GM23338 (cell line): ENCODE measurements at regions not wholly inside any gene's neighbourhood (a gene's known extent, or its start where the extent isn't known, plus 50 kb on each side); places are given as distances from the start of the nearest gene placed in this dataset.

Experiments used
- ATAC-seq: fragments of 200-7000 bp; cut with Tn5 transposase; 3 replicates; pipeline ENCODE4 v1.9.1; 2020
- DNase-seq: peaks from one replicate; pipeline ENCODE4 v3.0.0-alpha.2; 2015; ENCODE audit warnings: low spot score
- H2AFZ ChIP-seq: fragments of 200-600 bp; sonication (generic); 2 replicates; pipeline ENCODE4 v1.8.0; 2016; ENCODE audit warnings: antibody characterized with exemption, mild to moderate bottlenecking, moderate library complexity
- H3F3A ChIP-seq: fragments of 200-600 bp; sonication (generic); replicated peaks from 2 replicates; pipeline ENCODE4 v1.8.0; 2017; ENCODE audit warnings: antibody characterized with exemption, mixed run types, low read depth
- H3K27ac ChIP-seq: fragments of 200-600 bp; sonication (generic); 2 replicates; pipeline ENCODE4 v1.6.1; 2016; ENCODE audit warnings: low read depth
- H3K27me3 ChIP-seq: fragments of 200-600 bp; sonication (generic); 2 replicates; pipeline ENCODE4 v1.8.0; 2016; ENCODE audit warnings: mild to moderate bottlenecking, mixed run types, moderate library complexity; ENCODE audit not compliant: insufficient read depth
- H3K36me3 ChIP-seq: fragments of 200-600 bp; sonication (generic); 2 replicates; pipeline ENCODE4 v1.8.0; 2016; ENCODE audit warnings: mild to moderate bottlenecking; ENCODE audit not compliant: insufficient read depth
- H3K4me1 ChIP-seq: fragments of 200-600 bp; sonication (generic); 2 replicates; pipeline ENCODE4 v1.8.0; 2016; ENCODE audit warnings: mild to moderate bottlenecking, moderate library complexity; ENCODE audit not compliant: insufficient read depth
- H3K4me2 ChIP-seq: fragments of 200-600 bp; sonication (generic); 2 replicates; pipeline ENCODE4 v1.7.1; 2017; ENCODE audit warnings: mixed run types
- H3K4me3 ChIP-seq: fragments of 200-600 bp; sonication (generic); 2 replicates; pipeline ENCODE4 v1.6.1; 2016; ENCODE audit warnings: mixed run types
- H3K79me2 ChIP-seq: fragments of 200-600 bp; sonication (generic); replicated peaks from 2 replicates; pipeline ENCODE4 v1.8.0; 2017; ENCODE audit warnings: mild to moderate bottlenecking; ENCODE audit not compliant: insufficient read depth
- H3K9me2 ChIP-seq: fragments of 200-600 bp; sonication (generic); 2 replicates; pipeline ENCODE4 v1.8.0; 2017; ENCODE audit not compliant: insufficient read depth
- H4K20me1 ChIP-seq: fragments of 200-600 bp; sonication (generic); replicated peaks from 2 replicates; pipeline ENCODE4 v1.8.0; 2017; ENCODE audit warnings: mild to moderate bottlenecking; ENCODE audit not compliant: insufficient read depth
- H3K27ac Mint-ChIP-seq: 2 replicates; pipeline ENCODE4 v1.8.0; 2020; ENCODE audit warnings: inconsistent platforms, mild to moderate bottlenecking, moderate library complexity, mixed read lengths
- H3K27me3 Mint-ChIP-seq: 3 replicates; pipeline ENCODE4 v1.8.0; 2022; ENCODE audit warnings: low read depth, mild to moderate bottlenecking, moderate library complexity, mixed read lengths, inconsistent platforms; ENCODE audit not compliant: insufficient read depth, poor library complexity
- H3K36me3 Mint-ChIP-seq: 3 replicates; pipeline ENCODE4 v1.8.0; 2021; ENCODE audit warnings: low read depth, mild to moderate bottlenecking, inconsistent platforms, moderate library complexity, mixed read lengths
- H3K4me1 Mint-ChIP-seq: 3 replicates; pipeline ENCODE4 v1.8.0; 2020; ENCODE audit warnings: mild to moderate bottlenecking, inconsistent platforms, mixed read lengths
- H3K4me3 Mint-ChIP-seq: 3 replicates; pipeline ENCODE4 v1.8.0; 2021; ENCODE audit warnings: moderate library complexity, mild to moderate bottlenecking, inconsistent platforms, mixed read lengths
- H3K9me3 Mint-ChIP-seq: 3 replicates; pipeline ENCODE4 v1.8.0; 2020; ENCODE audit warnings: moderate library complexity, mild to moderate bottlenecking, inconsistent platforms, mixed read lengths
- CREB1 ChIP-seq: fragments of 250-450 bp; sonication (Bioruptor Pico); IDR thresholded peaks from 2 replicates; pipeline ENCODE4 v1.5.0; 2020; ENCODE audit warnings: low read depth, mild to moderate bottlenecking, moderate library complexity
- EZH2phosphoT487 ChIP-seq: fragments of 200-600 bp; sonication (generic); IDR thresholded peaks from one replicate; pipeline ENCODE4 v1.8.1; 2018; ENCODE audit warnings: antibody characterized with exemption; ENCODE audit not compliant: unreplicated experiment
- JUNB ChIP-seq: IDR thresholded peaks from one replicate; pipeline ENCODE4 v1.6.1; 2016; ENCODE audit warnings: antibody characterized with exemption; ENCODE audit not compliant: unreplicated experiment
- ZNF114 ChIP-seq: fragments of 250-450 bp; sonication (Bioruptor Pico); IDR thresholded peaks from 2 replicates; pipeline ENCODE4 v1.5.0; 2020; ENCODE audit warnings: mild to moderate bottlenecking, moderate library complexity
- ZNF331 ChIP-seq: fragments of 250-450 bp; sonication (Bioruptor Pico); IDR thresholded peaks from 2 replicates; pipeline ENCODE4 v1.5.0; 2020; ENCODE audit warnings: low read depth, mild to moderate bottlenecking, moderate library complexity
- ZNF462 ChIP-seq: fragments of 250-450 bp; sonication (Bioruptor Pico); IDR thresholded peaks from 2 replicates; pipeline ENCODE4 v1.5.0; 2020; ENCODE audit warnings: mild to moderate bottlenecking, moderate library complexity
- TF ChIP-seq, protein P1 (sequence below): IDR thresholded peaks from 2 replicates; pipeline ENCODE4 v1.6.1; 2016; ENCODE audit warnings: antibody characterized with exemption

DNA sequence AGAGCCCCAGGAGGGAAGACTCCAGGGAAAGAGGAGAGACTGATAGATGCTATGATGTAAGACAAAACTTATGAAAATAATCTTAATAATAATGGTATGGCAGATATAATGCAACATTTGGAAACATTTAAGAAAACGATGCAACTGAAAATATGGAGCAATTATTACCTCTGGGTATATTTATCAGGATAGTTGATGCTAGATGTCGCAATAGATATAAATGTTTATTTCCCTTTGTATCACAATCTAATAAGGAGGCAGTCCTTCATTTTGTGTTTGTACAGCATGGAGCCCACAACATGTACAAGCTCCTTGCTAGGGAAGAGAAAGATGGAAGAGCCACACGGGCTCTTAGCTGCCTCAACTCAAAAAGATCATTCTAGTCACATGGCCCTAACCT, 101.1 kb upstream of the TMEM132E start (continued):
- TF ChIP-seq ZNF462 (CRISPR knock-in tag) = no peak
- TF ChIP-seq EZH2phosphoT487 = no peak
- TF ChIP-seq ZNF331 (CRISPR knock-in tag) = no peak
- no peak for TF ChIP-seq CREB1 (CRISPR knock-in tag)

- Mint-ChIP-seq H3K27me3 (peaks cover 2% of the 10 kb centered on the region), H3K4me1 (no peaks in the 10 kb centered on the region), H3K9me3 (no peaks in the 10 kb centered on the region), H3K27ac (no peak overlapping the region), H3K4me3 (no peak overlapping the region), H3K36me3 (no peaks in the 10 kb centered on the region)
- H3K36me3 ChIP-seq = no peaks in the 10 kb centered on the region
- H4K20me1 ChIP-seq = no peaks in the 10 kb centered on the region
- no peak overlapping the region for H3K4me2 ChIP-seq
- H3K4me1 ChIP-seq = no peaks in the 10 kb centered on the region
- no peak overlapping the region for H3K27ac ChIP-seq
- H3K9me2 ChIP-seq = no peaks in the 10 kb centered on the region
- no peaks in the 10 kb centered on the region for H3F3A ChIP-seq
- H3K27me3 ChIP-seq = no peaks in the 10 kb centered on the region
- ATAC-seq (no peak), DNase-seq (no peak)
- H2AFZ ChIP-seq = no peak overlapping the region
- no peak overlapping the region for H3K4me3 ChIP-seq
- H3K79me2 ChIP-seq = no peaks in the 10 kb centered on the region
- TF ChIP-seq EZH2phosphoT487 (no peak), ZNF462 (CRISPR knock-in tag) (no peak), JUNB (no peak), ZNF331 (CRISPR knock-in tag) (no peak), ZNF114 (CRISPR knock-in tag) (no peak)
- TF ChIP-seq, protein P1, sequence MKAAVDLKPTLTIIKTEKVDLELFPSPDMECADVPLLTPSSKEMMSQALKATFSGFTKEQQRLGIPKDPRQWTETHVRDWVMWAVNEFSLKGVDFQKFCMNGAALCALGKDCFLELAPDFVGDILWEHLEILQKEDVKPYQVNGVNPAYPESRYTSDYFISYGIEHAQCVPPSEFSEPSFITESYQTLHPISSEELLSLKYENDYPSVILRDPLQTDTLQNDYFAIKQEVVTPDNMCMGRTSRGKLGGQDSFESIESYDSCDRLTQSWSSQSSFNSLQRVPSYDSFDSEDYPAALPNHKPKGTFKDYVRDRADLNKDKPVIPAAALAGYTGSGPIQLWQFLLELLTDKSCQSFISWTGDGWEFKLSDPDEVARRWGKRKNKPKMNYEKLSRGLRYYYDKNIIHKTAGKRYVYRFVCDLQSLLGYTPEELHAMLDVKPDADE = no peak
Measured at GRCh38 chr17:34475296-34475695, 104.1 kb upstream of the TMEM132E start.
